Heart right ventricle (tissue), 16 donors: ENCODE measurements at regions not wholly inside any gene's neighbourhood (a gene's known extent, or its start where the extent isn't known, plus 50 kb on each side); places are given as distances from the start of the nearest gene placed in this dataset.

ENCODE experiments used
- ATAC-seq, 8 donors: fragments of 200-7000 bp; cut with Tn5 transposase; one replicate each; pipeline ENCODE4 v1.9.1; 2020; ENCODE audit warnings: mild to moderate bottlenecking in 8 of 8, moderate library complexity in 8 of 8, moderate number of reproducible peaks in 1 of 8
- DNase-seq, 2 donors: peaks; one replicate each; pipeline ENCODE4 v3.0.0-alpha.2; 2020
- H3K27ac ChIP-seq, 10 donors: fragments of 200-600 bp; sonication (generic) in 2 of 10; one replicate each; pipeline versions ENCODE4 v1.5.0 to v1.8.0; 2020 to 2022; ENCODE audit warnings: mild to moderate bottlenecking in 3 of 10
- H3K27me3 ChIP-seq, 7 donors: fragments of 200-600 bp; one replicate each; pipeline ENCODE4 v1.8.0; 2021 to 2022; ENCODE audit warnings: mild to moderate bottlenecking in 2 of 7
- H3K36me3 ChIP-seq, 9 donors: fragments of 200-600 bp; sonication (generic) in 1 of 9; one replicate each; pipeline versions ENCODE4 v1.5.0 to v1.8.0; 2020 to 2022; ENCODE audit warnings: mild to moderate bottlenecking in 2 of 9
- H3K4me1 ChIP-seq, 9 donors: fragments of 200-600 bp; sonication (generic) in 1 of 9; one replicate each; pipeline versions ENCODE4 v1.5.0 to v1.8.0; 2020 to 2022; ENCODE audit warnings: mild to moderate bottlenecking in 4 of 9
- H3K4me3 ChIP-seq, 10 donors: fragments of 200-600 bp; sonication (generic) in 2 of 10; one replicate each; pipeline versions ENCODE4 v1.5.0 to v1.8.0; 2020 to 2022; ENCODE audit warnings: mild to moderate bottlenecking in 7 of 10, moderate library complexity in 2 of 10
- H3K9me3 ChIP-seq, 11 donors: fragments of 200-600 bp in 10 of 11; sonication (generic) in 2 of 11; one replicate each; pipeline versions ENCODE4 v1.5.0 to v1.8.0; 2013 to 2022; ENCODE audit warnings: mild to moderate bottlenecking in 2 of 11, control low read depth in 1 of 11, moderate library complexity in 1 of 11
- CTCF ChIP-seq, 9 donors: fragments of 200-600 bp; sonication (generic) in 2 of 9; IDR thresholded peaks; one replicate each; pipeline versions ENCODE4 v1.5.0 to v1.8.0; 2021 to 2022; ENCODE audit warnings: antibody characterized with exemption in 9 of 9, mild to moderate bottlenecking in 5 of 9, moderate library complexity in 1 of 9
- WGBS, 2 donors: extraction: QIAGEN DNeasy Blood & Tissue Kit; methylation state at CpG; one replicate each; pipeline ENCODE4 v1.1.7; 2013; ENCODE audit warnings: inconsistent platforms in 1 of 2; 5-methylcytosine and 5-hydroxymethylcytosine counted together
- intact Hi-C, 10 donors: fragments of 100-400 bp; cut with DNase I; formaldehyde crosslinking; loops; one replicate each; pipeline versions ENCODE4 v1.11.1 to v1.14.2; 2022
- donor health status: Arrhythmogenic right ventricular cardiomyopathy.
- donor health status: ischemic (EF 13 %, LVEDD 7.1; RV severe dilation, severe dysfunction).
- donor health status: healthy with polysubstance abuse.
- donor health status: DM: no; HTN: yes; CAD: no.
- donor health status: DM: no; HTN: no; CAD: no.
- donor health status: ischemic (EF 25% LVEDD 6.9; RV normal size, moderate dysfunction).
- donor health status: ischemic (EF 25% LVEDD 5.7; RV mildly dilated, moderate dysfunction).
- donor health status: healthy.
- donor health status: DM: yes; HTN: yes; CAD: no.
- donor health status: Ischemic cardiomyopathy.
- donor health status: ischemic (EF 35%, LVEDD 5.7; RV mildly dilated, moderate dysfunction).
- donor health status: nonischemic (EF 11% LVEDD 7.7; RV severe dilation, severe dysfunction).
- donor health status: DM: yes; HTN: yes; CAD: no.
- donor health status: PGD.
- donor health status: ischemic (EF 29% LVEDD 5.4; RV normal size, mild dysfunction).
- donor health status: nonischemic (EF 23%, LVEDD 6.1; RV moderate dilation, normal function).

GRCh38 chr5:107805824-107806223 is 135.1 kb upstream of the EFNA5 start:
- Histone ChIP-seq H3K27me3 (no peaks in the 10 kb centered on the region), H3K36me3 (no peaks in the 10 kb centered on the region), H3K27ac (no peak overlapping the region), H3K4me3 (no peak overlapping the region), H3K9me3 (no peaks in the 10 kb centered on the region), H3K4me1 (peaks cover 0 to 6% (median 0%) of the 10 kb centered on the region in 9 donors)
- no peak for DNase-seq
- no peak for ATAC-seq
- WGBS, 2 donors: 65 to 69% methylated on average over 3 of the region's 3 CpGs
- intact Hi-C loops: no loop called here
- no peak for TF ChIP-seq CTCF (IDR thresholded peaks at IDR 0.05)

- no peak for TF ChIP-seq CTCF (IDR thresholded peaks at IDR 0.05)
- 74 to 76% methylated on average over 6 of the region's 6 CpGs for WGBS, 2 donors
Observed at GRCh38 chr5:107805166-107805565, 134.4 kb upstream of the EFNA5 start.

GRCh38 chr5:107803728-107804127 is 133.0 kb upstream of the EFNA5 start:
- ATAC-seq: no peak
- no peaks in the 10 kb centered on the region for H3K9me3 ChIP-seq
- H3K27ac ChIP-seq: no peak overlapping the region
- intact Hi-C loops: no loop called here
- H3K4me3 ChIP-seq: no peak overlapping the region
- no peak for DNase-seq
- no peak for TF ChIP-seq CTCF (IDR thresholded peaks at IDR 0.05)
- H3K36me3 ChIP-seq: no peaks in the 10 kb centered on the region
- peaks cover 0 to 3% (median 0%) of the 10 kb centered on the region in 9 donors for H3K4me1 ChIP-seq
- H3K27me3 ChIP-seq: no peaks in the 10 kb centered on the region

More at GRCh38 chr5:107805166-107805565, 134.4 kb upstream of the EFNA5 start:
- Histone ChIP-seq H3K27me3 (no peaks in the 10 kb centered on the region), H3K36me3 (no peaks in the 10 kb centered on the region), H3K4me1 (peaks cover 0 to 3% (median 0%) of the 10 kb centered on the region in 9 donors), H3K27ac (no peak overlapping the region), H3K4me3 (no peak overlapping the region), H3K9me3 (no peaks in the 10 kb centered on the region)
- DNase-seq (no peak), ATAC-seq (no peak)
- intact Hi-C loops: no loop called here

GRCh38 chr5:107801061-107801460 is 130.3 kb upstream of the EFNA5 start:
- DNase-seq (no peak), ATAC-seq (no peak)
- intact Hi-C loops: no loop called here
- 81 to 90% methylated on average over 2 of the region's 2 CpGs for WGBS, 2 donors
- H3K4me1 ChIP-seq: no peaks in the 10 kb centered on the region
- H3K36me3 ChIP-seq: no peaks in the 10 kb centered on the region
- H3K4me3 ChIP-seq: no peak overlapping the region
- no peak overlapping the region for H3K27ac ChIP-seq
- H3K9me3 ChIP-seq: peaks cover 0 to 4% (median 0%) of the 10 kb centered on the region in 11 donors
- no peak for TF ChIP-seq CTCF (IDR thresholded peaks at IDR 0.05)
- no peaks in the 10 kb centered on the region for H3K27me3 ChIP-seq
